ENCODE measurements at regions not wholly inside any gene's neighbourhood (a gene's known extent, or its start where the extent isn't known, plus 50 kb on each side); places are given as distances from the start of the nearest gene placed in this dataset.
A peak's percentile ranks its signal among the peaks of the same experiment; 100 is the strongest.
"Not testable (repeated sequence)": the region's sequence is repeated elsewhere in the genome, so short reads cannot be mapped to it uniquely, and the experiment has no call there.

DNA sequence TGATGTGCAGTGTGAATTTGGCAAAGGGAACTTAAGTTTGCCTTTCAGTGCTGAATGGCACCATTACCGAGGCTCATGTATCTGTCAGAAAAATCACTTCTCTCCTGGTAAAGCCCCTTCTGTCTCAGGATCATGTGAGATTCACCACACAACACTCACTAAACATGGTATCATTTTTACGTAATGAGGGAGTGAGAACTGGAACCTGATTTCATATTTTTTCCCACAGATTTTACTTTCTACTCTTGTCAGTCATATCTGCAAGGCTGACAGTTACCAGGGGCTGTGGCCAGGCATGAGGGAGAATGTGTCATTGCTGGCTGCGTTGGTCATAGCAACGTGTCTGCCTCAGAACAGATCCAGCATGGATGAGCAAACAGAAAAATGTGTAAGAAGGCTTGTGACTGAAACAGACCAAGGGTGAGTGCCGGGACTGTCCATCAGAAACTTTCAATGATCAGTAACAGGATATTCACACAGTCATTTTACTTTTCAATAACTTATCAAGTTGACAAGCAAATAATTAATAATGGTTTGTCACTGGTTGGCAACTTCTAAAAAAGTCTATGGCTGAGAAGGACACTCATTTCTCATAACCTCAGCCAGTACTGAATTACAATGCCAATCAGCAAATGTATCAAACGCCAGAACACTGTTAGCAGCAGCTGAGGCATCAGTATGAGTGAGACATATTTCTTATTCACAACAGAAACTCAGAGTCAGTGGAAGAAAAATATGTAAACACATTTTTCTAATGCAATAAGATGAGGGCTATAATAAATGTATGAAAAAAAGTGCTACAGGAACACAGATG, 100.5 kb downstream of the CDC42EP3 start:
- DNase-seq (ENCODE audit: low spot score) = peak; percentile 75

DNA sequence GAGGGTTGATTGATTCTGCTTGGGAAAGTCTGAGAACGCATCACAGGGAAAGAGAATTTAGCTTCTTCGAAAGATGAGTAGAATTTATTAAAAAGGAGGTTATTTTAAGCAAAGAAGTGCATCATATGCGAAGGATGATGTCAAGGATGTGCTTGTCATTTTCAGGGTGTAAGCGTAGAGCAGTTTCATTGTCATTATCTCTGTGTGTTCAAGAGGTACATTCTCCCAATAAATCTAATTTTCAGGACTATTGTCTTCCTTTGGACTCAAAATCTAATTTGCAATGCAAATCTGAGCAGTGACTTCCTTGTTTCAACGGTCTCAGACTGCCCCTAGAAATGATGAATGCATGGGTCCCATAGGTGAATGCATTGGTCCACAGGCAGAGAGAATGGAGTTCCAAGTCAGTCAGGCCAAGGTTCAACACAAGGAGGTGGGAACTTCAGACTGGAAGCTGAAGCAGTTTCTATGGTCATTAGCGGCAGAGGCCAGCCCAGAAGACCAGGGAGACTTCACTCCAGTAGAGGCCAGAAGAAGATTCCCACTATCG, 99.8 kb downstream of the CDC42EP3 start:
- no peak for DNase-seq (ENCODE audit: low spot score)

DNA sequence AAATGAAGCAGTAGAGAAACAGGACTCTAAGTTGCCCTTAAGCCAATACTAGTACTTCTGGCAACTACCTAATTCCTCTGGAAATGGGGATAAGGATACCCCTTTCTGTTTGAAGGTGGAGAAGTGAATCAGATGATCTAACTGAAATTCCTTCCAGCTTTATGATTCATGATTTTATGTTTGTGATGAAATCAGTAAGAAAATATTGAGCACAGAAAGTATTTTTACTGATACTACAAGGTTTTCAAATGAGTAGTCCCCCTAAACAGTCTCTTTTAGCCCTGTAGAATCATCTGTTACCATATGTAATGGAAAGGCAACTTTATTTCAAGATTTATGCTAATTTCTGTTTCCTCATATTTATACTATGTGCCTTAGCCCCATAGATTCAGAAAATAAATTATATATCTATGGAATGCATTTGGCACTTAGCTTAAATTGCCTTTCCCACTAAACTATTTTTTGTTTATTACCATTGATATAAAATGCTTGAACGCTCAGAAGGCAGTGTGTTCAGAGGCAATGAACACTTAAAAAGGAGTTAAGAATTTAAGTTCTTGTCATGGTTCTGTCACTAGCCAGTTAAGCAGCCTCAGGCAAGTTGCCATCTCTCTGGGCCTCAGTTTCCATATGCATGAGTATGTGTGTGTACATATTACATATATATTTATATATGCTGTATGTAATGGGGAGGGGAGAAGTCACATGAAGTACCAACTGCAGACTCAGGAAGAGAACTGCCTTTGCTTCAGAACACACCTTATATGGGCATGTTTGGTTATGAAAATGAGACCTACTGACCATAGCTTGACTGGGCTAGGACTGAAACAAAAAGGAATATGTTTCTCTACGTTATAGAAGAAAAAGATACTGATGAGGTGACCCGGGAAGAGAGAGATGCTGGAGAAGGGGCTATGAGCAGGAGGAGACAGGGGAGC, 97.7 kb downstream of the CDC42EP3 start:
- DNase-seq (ENCODE audit: low spot score) = no peak

DNA sequence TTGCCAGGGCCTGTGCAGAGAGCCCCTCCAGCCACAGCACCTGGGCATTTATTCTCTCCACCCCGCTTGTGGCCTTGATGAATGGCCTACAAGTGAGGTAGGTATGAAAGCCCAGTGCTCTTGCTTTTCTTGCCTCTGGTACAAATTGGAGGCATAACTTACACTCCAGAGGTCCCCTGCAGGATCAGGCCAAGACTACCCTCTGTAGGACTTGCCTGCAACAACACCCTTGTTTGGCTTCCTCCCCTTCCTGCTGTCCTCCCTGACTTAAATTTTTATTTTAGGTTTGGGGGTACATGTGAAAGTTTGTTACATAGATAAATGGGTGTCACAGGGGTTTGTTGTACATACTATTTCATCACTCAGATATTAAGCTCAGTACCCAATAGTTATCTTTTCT, 95.7 kb downstream of the CDC42EP3 start:
- no peak for DNase-seq (ENCODE audit: low spot score)

DNA sequence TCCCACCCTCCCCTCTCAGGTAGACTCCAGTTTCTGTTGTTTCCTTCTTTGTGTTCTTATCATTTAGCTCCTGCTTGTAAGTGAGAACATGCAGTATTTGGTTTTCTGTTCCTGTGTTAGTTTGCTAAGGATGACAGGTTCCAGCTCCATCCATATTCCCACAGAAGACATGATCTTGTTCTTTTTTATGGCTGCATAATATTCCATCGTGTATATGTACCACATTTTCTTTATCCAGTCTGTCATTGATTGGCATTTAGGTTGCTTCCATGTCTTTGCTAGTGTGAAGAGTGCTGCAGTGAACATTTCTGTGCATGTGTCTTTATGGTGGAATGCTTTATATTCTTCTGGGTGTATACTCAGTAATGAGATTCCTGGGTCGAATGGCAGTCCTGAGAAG, 95.2 kb downstream of the CDC42EP3 start:
- DNase-seq (ENCODE audit: low spot score) = not testable (repeated sequence)

DNA sequence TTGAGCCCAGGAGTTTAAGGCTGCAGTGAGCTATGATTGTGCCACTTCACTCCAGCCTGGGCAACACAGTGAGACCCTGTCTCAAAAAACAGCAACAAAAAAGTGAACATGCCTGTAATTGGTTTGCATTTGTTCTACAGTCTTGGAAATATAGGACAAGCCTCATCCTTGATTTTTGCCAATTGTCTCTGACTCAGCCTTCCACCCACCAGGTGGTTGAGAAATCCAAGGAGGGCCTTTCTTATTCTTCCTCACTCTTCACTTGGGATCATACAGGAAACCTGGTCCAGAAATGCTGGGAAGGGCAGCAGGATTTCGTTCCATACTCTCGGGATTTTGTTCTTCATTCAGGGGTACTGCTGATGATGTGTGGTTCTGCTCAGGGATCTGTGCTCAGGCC, 94.6 kb downstream of the CDC42EP3 start:
- DNase-seq (ENCODE audit: low spot score) = no peak

DNA sequence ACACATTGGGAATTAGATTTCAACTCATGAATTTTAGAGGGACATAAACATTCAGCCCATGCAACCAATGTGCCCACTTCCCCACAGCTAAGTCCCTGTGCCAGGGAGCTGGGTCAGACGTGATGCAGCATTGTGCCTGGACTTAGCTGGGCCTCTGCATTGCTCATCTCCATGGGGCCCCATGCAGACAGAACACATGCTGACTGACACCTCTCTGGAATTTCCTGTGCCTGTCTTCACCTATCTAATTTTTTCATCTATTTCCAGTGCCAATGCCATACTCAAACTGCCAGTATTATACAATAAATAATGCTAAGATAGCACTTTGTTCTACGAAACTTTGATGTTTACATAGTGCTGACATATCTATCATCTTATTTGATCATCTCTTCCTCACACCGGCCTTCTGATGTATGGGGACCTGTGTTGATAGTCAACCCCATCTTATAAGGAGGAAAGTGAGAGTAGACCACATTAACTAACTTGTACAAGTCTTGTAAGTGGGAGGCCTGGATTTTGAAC, 92.2 kb downstream of the CDC42EP3 start:
- DNase-seq (ENCODE audit: low spot score) = no peak

DNA sequence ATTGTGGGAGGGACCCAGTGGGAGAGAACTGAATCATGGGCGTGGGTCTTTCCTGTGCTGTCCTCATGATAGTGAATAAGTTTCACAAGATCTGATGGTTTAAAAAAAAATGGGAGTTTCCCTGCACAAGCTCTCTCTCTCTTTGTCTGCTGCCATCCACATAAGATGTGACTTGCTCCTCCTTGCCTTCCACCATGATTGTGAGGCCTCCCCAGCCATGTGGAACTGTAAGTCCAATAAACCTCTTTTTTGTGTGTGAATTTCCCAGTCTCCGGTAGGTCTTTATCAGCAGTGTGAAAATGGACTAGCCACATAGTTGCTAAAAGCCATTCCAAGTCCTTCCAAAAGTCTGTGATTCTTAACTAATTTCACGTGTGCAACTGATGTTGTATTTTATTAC, 91.5 kb downstream of the CDC42EP3 start:
- DNase-seq (ENCODE audit: low spot score) = not testable (repeated sequence)

DNA sequence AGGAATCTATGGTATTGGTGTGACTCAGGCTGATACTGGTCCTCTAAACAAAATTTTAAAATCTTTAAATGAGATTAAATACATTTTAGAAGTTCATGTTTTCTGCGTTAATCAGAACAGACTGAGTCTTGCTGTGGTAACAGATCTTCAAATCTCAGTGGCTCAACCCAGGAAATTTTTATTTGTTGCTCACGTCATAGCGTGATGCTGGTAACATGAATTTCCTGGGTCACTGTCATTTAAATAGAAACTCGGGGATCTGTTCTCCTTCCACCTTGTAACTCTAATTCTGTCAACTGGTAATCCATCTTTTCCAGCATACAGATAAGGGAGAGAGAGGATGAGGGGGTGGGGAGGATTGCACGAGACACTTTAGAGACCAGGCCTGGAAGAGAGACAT, 90.0 kb downstream of the CDC42EP3 start:
- DNase-seq (ENCODE audit: low spot score) = no peak

DNA sequence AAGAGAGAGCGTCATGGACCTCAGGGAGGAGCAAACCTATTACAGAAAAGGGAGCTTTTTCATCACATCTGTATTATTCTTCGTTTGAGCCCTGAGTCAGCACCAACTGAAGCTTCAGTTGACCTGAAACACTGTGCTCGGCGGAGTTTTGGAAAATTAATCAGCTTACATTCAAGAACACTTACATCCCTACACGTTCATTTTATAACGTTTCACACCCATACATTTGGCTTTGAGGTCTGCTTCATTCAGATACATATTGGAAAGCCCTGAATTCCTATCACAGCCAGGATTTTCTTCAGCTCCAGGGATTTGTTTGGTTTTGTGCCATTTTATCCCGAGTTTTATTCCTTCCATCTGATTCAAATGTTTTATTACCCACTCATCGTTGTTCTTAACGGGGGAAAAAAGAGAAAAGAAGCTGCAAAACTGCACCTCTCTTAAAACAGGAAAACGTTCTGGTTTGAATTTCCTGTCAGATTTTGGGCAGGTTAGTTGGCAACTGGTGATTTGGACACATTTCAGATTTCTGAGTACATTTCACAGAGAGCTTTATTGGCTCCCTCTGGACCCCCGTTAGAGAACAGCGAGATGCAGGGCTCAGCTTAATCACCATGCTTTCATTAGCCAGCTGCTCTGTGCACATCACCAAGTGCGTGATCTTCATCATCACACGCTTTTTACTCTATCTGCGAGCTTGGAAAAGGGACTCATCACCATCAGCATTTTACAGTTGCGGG, 88.8 kb downstream of the CDC42EP3 start:
- DNase-seq (ENCODE audit: low spot score) = no peak

DNA sequence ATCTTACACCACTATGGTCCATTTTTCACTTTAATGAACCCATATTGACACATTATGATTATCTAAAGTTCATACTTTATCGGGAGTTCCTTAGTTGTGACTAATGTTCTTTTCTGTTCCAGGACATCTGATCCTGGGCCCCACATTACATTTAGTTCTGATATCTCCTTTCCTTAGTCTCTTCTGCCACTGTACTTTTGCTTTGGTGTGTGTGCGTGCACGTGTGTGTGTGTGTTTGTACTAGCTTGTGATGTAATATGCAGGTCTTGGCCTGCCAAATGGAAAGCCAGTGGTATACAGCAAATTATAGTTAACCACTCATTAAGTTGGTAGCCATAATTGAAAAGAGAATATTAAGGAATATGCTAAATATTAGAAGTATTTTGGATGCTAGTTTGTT, 88.0 kb downstream of the CDC42EP3 start:
- DNase-seq (ENCODE audit: low spot score) = no peak

DNA sequence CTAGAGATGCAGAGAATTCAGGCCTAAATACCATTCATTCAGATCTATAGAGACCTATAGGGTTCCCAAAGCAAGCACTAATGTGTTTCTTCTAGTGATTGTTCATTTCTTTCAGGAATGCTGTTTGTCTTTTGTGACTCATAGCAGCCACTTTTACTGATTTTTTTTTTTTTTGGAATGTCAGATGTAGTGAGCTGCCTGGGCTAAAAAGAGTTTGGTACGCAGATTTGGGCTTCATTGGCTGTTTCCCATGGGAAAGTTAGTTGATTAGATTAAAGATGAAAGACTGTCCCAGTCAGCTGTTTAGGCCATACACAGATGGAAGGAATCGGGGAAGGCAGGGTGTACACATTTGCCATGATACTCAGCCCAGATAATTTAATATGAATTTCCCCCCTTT, 87.6 kb downstream of the CDC42EP3 start:
- peak; percentile 48 for DNase-seq (ENCODE audit: low spot score)

DNA sequence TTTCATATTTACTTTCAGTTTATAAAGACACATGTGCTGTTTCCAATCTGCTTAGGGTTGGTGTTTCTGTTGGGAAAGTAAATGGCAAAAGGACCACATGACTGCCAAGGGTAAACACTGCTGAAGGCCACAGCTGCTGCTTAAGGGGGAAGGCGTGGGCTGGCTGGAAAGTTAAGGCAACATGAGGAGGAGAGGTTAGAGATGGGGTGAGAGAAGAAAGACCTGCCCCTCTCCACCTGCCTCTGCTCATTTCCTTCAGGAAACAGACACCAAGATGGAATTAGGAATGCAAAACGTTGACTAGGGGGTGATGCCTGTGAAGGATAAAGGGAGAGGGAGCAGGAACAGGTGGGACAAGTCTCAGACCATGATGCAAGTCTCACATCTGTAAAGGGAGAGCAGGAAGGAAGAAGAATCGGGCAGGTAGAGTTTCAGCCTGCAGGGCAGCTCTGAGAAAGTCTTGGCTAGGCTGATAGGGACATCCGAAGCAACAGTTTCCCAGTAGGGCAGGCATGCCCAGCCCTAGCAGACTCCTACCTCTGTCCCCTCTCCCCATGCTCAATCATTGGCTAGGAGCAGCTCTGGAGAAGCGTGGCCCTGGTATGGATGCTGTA, 86.0 kb downstream of the CDC42EP3 start:
- DNase-seq (ENCODE audit: low spot score) = no peak

DNA sequence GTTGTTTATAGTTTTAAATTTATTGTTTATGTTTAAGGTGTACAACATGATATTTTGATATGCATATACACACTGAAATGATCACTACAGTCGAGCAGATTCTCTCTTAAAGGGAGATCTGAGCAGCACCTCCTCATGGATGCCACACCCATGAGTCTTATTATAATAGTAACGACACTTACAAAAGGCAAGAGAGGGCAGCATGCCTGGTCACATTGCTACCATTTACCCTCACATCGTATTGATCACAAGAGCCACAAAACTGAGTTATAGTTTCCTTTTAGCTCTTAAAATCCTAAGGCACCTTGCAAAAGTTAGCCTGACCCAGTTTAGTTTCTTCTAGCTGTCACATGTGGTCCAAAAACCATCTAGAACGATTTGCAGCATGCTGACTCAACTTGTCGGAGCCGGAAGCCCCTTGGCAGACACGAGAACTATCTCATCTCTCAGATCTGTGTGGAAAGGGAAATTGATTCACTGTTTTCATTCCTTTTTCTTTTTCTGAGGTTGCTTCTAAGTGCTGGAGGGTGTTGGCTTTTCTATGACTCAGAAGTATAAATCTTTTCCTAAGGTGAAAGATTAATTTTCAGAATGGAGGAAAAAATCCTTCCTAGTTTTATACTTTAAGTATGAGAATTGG, 85.3 kb downstream of the CDC42EP3 start:
- DNase-seq (ENCODE audit: low spot score) = peak; percentile 79

DNA sequence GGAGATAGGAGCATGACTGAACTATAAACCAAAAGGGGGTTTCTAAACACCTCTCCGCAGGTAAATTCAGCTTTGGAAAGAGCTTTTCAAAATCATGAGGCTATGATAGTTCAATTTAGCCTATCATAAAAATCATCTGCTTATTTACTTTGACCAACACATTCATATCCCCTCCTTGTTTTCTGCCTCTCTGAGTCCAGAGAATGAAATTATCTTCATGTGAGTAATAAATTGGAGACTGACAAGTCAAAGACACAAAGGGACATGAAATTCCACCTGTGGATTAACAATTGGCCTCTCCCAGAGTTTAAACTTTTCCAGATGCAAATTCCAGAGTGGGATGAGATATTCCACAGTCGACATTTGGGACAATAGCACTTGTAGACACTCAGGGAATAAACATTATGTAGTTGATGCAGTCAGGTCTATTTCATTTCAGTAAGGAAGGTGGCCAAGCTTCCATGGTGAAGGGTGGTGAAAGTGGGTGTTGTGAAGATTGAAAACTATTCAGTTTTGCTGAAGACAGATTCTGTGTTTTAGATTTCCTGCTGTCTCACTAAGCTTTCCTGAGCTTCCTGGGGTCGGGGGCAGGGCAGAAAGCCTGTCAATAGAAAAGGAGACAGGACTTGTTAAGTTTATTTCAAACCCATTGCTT, 84.7 kb downstream of the CDC42EP3 start:
- DNase-seq (ENCODE audit: low spot score) = no peak

DNA sequence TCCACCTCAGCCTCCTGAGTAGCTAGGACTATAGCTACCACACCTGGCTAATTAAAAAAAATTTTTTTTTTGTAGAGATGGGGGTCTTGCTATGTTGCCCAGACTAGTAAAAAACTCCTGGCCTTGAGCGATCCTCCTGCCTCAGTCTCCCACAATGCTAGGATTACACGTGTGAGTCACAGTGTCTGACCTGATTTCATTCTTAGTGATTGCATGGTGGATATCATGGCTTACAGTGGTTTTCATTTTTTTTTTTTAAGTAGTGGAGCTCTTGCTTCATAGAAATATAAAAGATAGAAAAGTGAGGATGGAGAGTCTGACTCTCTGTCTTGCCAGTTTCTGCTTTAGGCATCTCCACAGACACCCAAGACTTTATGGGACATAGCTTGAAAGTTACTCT, 83.6 kb downstream of the CDC42EP3 start:
- DNase-seq (ENCODE audit: low spot score) = no peak

DNA sequence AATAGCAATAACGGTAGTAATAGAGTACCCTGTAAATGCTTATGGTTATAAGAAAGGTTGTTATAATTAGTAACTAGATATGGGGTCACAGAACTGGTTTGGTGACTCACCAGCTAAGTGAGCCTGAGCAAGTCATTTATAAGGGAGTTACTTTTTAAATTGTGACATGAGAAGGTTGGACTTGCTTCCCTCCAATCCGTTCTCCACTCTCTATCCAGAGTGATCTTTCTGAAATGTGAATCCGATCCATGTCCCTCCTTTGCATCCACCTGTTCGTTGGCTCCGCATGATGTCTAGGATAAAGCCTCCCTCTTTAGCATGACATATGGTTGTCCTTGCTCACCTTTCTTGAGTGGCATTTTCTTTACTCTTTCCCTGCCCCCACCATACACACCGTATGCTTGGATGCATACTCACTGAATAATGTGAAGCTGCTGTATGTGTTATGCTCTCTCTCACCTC, 83.1 kb downstream of the CDC42EP3 start:
- no peak for DNase-seq (ENCODE audit: low spot score)

DNA sequence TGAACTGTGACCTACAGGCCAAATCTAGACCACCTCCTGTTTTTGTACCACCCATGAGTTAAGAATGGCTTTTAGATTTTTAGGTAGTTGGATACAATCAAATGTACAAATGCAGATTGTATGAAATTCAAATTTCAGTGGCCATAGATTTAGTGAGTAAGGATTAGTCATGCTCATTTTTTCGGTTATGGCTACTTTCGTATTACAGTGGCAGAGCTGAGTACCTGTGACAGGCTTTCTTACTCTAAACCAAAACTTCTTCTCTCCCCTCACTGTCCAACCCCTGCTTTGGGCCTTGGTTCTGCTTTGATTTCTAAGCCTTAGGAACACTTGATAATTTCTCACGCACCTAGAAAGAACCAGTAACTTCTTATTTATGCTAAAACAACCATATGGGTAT, 82.1 kb downstream of the CDC42EP3 start:
- no peak for DNase-seq (ENCODE audit: low spot score)

DNA sequence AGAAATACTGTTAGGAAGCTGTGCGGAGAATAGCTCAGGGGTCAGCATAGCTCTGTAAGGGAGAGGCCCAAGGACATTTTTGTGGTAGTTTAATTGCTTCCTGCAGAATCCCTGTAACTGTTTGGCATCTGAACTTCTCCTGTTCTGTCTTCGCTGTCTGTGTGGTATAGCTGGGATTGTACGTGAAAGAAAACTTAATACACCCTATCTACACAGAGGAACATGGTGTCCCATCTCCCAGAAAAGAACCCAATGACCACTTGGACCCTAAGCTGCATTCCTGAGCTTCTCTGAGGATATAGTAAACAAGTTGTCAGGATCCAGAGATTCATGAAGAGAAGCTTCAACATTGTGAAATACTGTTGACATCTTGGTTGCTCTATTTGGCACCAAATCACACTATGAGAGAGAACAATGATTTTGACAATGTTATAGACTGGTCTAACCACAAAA, 81.3 kb downstream of the CDC42EP3 start:
- peak; percentile 83 for DNase-seq (ENCODE audit: low spot score)

Measured in AG08395 (cell line).